Osteocyte (in vitro differentiated cells): ENCODE measurements at regions not wholly inside any gene's neighbourhood (a gene's known extent, or its start where the extent isn't known, plus 50 kb on each side); places are given as distances from the start of the nearest gene placed in this dataset.

Experiments
- DNase-seq: peaks from one replicate; pipeline ENCODE4 v3.0.0; 2021; ENCODE audit warnings: mixed read lengths; ENCODE audit not compliant: unreplicated experiment; ENCODE audit errors: extremely low spot score
- H3K27ac Mint-ChIP-seq: one replicate; pipeline ENCODE4 v1.8.0; 2021; ENCODE audit warnings: mild to moderate bottlenecking, mixed read lengths; ENCODE audit not compliant: unreplicated experiment
- H3K27me3 Mint-ChIP-seq: one replicate; pipeline ENCODE4 v1.8.0; 2021; ENCODE audit warnings: mixed read lengths; ENCODE audit not compliant: unreplicated experiment
- H3K36me3 Mint-ChIP-seq: one replicate; pipeline ENCODE4 v1.8.0; 2021; ENCODE audit warnings: mixed read lengths; ENCODE audit not compliant: unreplicated experiment
- H3K4me1 Mint-ChIP-seq: one replicate; pipeline ENCODE4 v1.8.0; 2021; ENCODE audit warnings: mixed read lengths; ENCODE audit not compliant: unreplicated experiment
- H3K4me3 Mint-ChIP-seq: one replicate; pipeline ENCODE4 v1.8.0; 2021; ENCODE audit warnings: mild to moderate bottlenecking, moderate library complexity, mixed read lengths; ENCODE audit not compliant: unreplicated experiment
- H3K9me3 Mint-ChIP-seq: one replicate; pipeline ENCODE4 v1.8.0; 2021; ENCODE audit warnings: mixed read lengths; ENCODE audit not compliant: unreplicated experiment
- CTCF ChIP-seq: fragments of 200-600 bp; sonication (generic); IDR thresholded peaks from 2 replicates; pipeline ENCODE4 v1.5.0; 2021; ENCODE audit warnings: antibody characterized with exemption, mild to moderate bottlenecking, moderate library complexity

- Mint-ChIP-seq H3K36me3 (no peaks in the 10 kb centered on the region), H3K27me3 (no peaks in the 10 kb centered on the region), H3K27ac (no peak overlapping the region), H3K4me3 (no peak overlapping the region), H3K4me1 (no peaks in the 10 kb centered on the region), H3K9me3 (peaks cover 3% of the 10 kb centered on the region)
- DNase-seq = no peak
- no peak for TF ChIP-seq CTCF
Observed at GRCh38 chr4:112966701-112967488, 82.6 kb upstream of the ANK2 start.

DNA sequence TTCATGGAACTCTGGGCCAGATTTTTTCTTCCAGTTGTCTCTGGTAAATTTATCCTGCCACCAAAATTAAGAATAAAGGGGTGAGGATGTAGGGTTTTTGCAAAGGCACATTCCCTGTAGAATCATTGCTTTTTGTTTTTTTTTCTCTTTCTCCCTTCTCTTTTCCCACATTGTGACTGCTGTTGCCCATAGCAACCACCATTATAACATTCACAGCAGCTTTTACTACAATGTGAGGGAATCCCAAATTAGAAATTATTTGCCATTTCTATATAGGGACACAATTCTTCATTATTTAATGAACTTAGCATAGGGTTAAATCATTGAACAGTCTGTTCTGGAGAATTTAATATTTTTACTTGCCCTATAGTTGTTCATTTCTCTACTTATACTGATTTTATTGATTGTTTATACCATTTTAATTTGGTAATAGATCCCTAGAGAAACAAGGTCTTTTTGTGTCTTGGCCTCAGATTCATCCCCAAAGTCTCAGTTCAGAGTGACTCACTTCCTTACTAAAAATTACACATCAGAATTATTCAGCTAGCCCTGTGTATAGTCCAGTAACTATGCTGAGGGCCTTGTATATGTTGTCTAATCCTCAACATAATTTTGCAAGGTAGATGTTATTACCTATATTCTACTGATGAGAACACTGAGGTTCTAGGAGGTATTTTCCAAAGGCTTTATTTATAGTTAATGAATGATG is 80.8 kb upstream of the ANK2 start:
- Mint-ChIP-seq H3K4me1 (no peaks in the 10 kb centered on the region), H3K27ac (no peak overlapping the region), H3K36me3 (no peaks in the 10 kb centered on the region), H3K9me3 (peaks cover 3% of the 10 kb centered on the region), H3K4me3 (no peak overlapping the region), H3K27me3 (no peaks in the 10 kb centered on the region)
- TF ChIP-seq CTCF = no peak
- no peak for DNase-seq

- TF ChIP-seq CTCF = no peak
- H3K9me3 Mint-ChIP-seq = no peaks in the 10 kb centered on the region
- H3K27me3 Mint-ChIP-seq = no peaks in the 10 kb centered on the region
- H3K36me3 Mint-ChIP-seq = no peaks in the 10 kb centered on the region
- H3K4me3 Mint-ChIP-seq = no peak overlapping the region
- no peak overlapping the region for H3K27ac Mint-ChIP-seq
- no peaks in the 10 kb centered on the region for H3K4me1 Mint-ChIP-seq
- DNase-seq = no peak
Observed at GRCh38 chr4:112970903-112971302, 78.5 kb upstream of the ANK2 start.

DNA sequence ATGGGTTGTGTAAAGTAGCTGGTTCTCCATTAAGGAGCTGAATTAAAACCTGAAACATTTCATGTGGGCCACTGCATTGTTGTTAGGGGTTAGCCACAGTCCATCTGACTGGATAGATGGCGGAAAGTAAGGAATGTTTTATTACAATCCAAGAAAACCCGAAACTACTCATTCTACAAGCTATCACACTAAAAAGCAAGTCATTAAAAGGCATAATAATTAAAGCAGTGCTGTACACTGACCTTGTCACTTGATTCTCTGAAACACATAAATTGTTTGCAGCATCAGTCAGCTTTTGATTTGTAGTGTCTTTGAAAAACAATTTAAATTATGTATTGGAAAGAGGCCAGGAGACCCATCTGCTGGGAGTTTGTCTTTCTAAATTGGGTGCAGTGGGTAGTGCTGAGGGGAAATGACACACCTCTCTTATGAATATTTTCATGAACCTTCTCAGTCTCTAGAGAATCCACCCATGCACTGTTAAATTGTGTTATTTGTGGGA is 75.7 kb upstream of the ANK2 start:
- no peak overlapping the region for H3K4me3 Mint-ChIP-seq
- no peaks in the 10 kb centered on the region for H3K4me1 Mint-ChIP-seq
- H3K27me3 Mint-ChIP-seq = no peaks in the 10 kb centered on the region
- no peak for TF ChIP-seq CTCF
- no peak for DNase-seq
- H3K9me3 Mint-ChIP-seq = no peaks in the 10 kb centered on the region
- no peak overlapping the region for H3K27ac Mint-ChIP-seq
- no peaks in the 10 kb centered on the region for H3K36me3 Mint-ChIP-seq

- no peaks in the 10 kb centered on the region for H3K9me3 Mint-ChIP-seq
- no peaks in the 10 kb centered on the region for H3K4me1 Mint-ChIP-seq
- no peak for DNase-seq
- H3K4me3 Mint-ChIP-seq = no peak overlapping the region
- H3K27ac Mint-ChIP-seq = no peak overlapping the region
- H3K36me3 Mint-ChIP-seq = no peaks in the 10 kb centered on the region
- no peaks in the 10 kb centered on the region for H3K27me3 Mint-ChIP-seq
- TF ChIP-seq CTCF = no peak
Observed at GRCh38 chr4:112975567-112976355, 73.7 kb upstream of the ANK2 start.
